ENCODE measurements at regions not wholly inside any gene's neighbourhood (a gene's known extent, or its start where the extent isn't known, plus 50 kb on each side); places are given as distances from the start of the nearest gene placed in this dataset.

GRCh38 chr5:87099291-87099839, 168.3 kb upstream of the RASA1 start:
- H3K27me3 ChIP-seq: no peaks in the 10 kb centered on the region
- peaks cover 6% of the 10 kb centered on the region for H3K4me1 Mint-ChIP-seq
- no peaks in the 10 kb centered on the region for H3K36me3 Mint-ChIP-seq
- H3K79me2 ChIP-seq (ENCODE audit: low read depth): no peaks in the 10 kb centered on the region
- H3F3A ChIP-seq (ENCODE audit: low read depth): no peaks in the 10 kb centered on the region
- no peaks in the 10 kb centered on the region for H3K36me3 ChIP-seq
- no peak overlapping the region for H2AFZ ChIP-seq (replicated peaks)
- no peak for TF ChIP-seq EZH2phosphoT487 (IDR thresholded peaks at IDR 0.05)
- TF ChIP-seq EZH2 (IDR thresholded peaks at IDR 0.05): no peak
- TF ChIP-seq CTCF (IDR thresholded peaks at IDR 0.05): no peak
- no peaks in the 10 kb centered on the region for H3K9me3 ChIP-seq (ENCODE audit: low read depth)
- no peaks in the 10 kb centered on the region for H4K20me1 ChIP-seq (ENCODE audit: low read depth)
- H3K9ac ChIP-seq: no peak overlapping the region
- H3K4me2 ChIP-seq: no peak overlapping the region
- no peak for DNase-seq (ENCODE audit: low spot score)
- no peaks in the 10 kb centered on the region for H3K27me3 Mint-ChIP-seq (ENCODE audit: insufficient read depth, low read depth)
- no peak overlapping the region for H3K27ac ChIP-seq
- H3K4me1 ChIP-seq: no peaks in the 10 kb centered on the region
- no peak overlapping the region for H3K4me3 Mint-ChIP-seq
- no peaks in the 10 kb centered on the region for H3K9me3 Mint-ChIP-seq
- no peak overlapping the region for H3K27ac Mint-ChIP-seq
- H3K4me3 ChIP-seq: no peak overlapping the region

- Histone ChIP-seq H3K9me3 (ENCODE audit: low read depth) (no peaks in the 10 kb centered on the region), H3F3A (ENCODE audit: low read depth) (no peaks in the 10 kb centered on the region), H3K4me2 (no peak overlapping the region), H3K4me3 (no peak overlapping the region), H2AFZ (replicated peaks) (no peak overlapping the region), H3K36me3 (no peaks in the 10 kb centered on the region), H3K79me2 (ENCODE audit: low read depth) (no peaks in the 10 kb centered on the region), H3K9ac (no peak overlapping the region), H3K4me1 (no peaks in the 10 kb centered on the region), H3K27me3 (no peaks in the 10 kb centered on the region), H4K20me1 (ENCODE audit: low read depth) (no peaks in the 10 kb centered on the region), H3K27ac (no peak overlapping the region)
- H3K36me3 Mint-ChIP-seq: no peaks in the 10 kb centered on the region
- H3K27me3 Mint-ChIP-seq (ENCODE audit: insufficient read depth, low read depth): no peaks in the 10 kb centered on the region
- no peaks in the 10 kb centered on the region for H3K9me3 Mint-ChIP-seq
- no peak overlapping the region for H3K27ac Mint-ChIP-seq
- peak; percentile 16 for DNase-seq (ENCODE audit: low spot score)
- H3K4me3 Mint-ChIP-seq: no peak overlapping the region
- TF ChIP-seq EZH2phosphoT487 (IDR thresholded peaks at IDR 0.05) (no peak), CTCF (IDR thresholded peaks at IDR 0.05) (no peak), EZH2 (IDR thresholded peaks at IDR 0.05) (no peak)
- H3K4me1 Mint-ChIP-seq: peaks cover 6% of the 10 kb centered on the region
These were observed 167.7 kb upstream of the RASA1 start for GRCh38 chr5:87099968-87100367.

GRCh38 chr5:87101321-87101720, 166.4 kb upstream of the RASA1 start:
- Histone ChIP-seq H3K36me3 (no peaks in the 10 kb centered on the region), H3K4me2 (no peak overlapping the region), H3F3A (ENCODE audit: low read depth) (no peaks in the 10 kb centered on the region), H3K4me1 (no peaks in the 10 kb centered on the region), H3K27me3 (no peaks in the 10 kb centered on the region), H2AFZ (replicated peaks) (no peak overlapping the region), H3K27ac (no peak overlapping the region), H3K9ac (no peak overlapping the region), H3K79me2 (ENCODE audit: low read depth) (no peaks in the 10 kb centered on the region), H4K20me1 (ENCODE audit: low read depth) (no peaks in the 10 kb centered on the region), H3K9me3 (ENCODE audit: low read depth) (no peaks in the 10 kb centered on the region), H3K4me3 (no peak overlapping the region)
- no peaks in the 10 kb centered on the region for H3K36me3 Mint-ChIP-seq
- DNase-seq (ENCODE audit: low spot score): no peak
- peaks cover 6% of the 10 kb centered on the region for H3K4me1 Mint-ChIP-seq
- peaks cover 3% of the 10 kb centered on the region for H3K9me3 Mint-ChIP-seq
- TF ChIP-seq CTCF (IDR thresholded peaks at IDR 0.05): no peak
- TF ChIP-seq EZH2phosphoT487 (IDR thresholded peaks at IDR 0.05): no peak
- no peak for TF ChIP-seq EZH2 (IDR thresholded peaks at IDR 0.05)
- peaks cover 3% of the 10 kb centered on the region for H3K27me3 Mint-ChIP-seq (ENCODE audit: insufficient read depth, low read depth)
- no peak overlapping the region for H3K4me3 Mint-ChIP-seq
- no peak overlapping the region for H3K27ac Mint-ChIP-seq
